PFSK-1 (cell line): ENCODE measurements at regions not wholly inside any gene's neighbourhood (a gene's known extent, or its start where the extent isn't known, plus 50 kb on each side); places are given as distances from the start of the nearest gene placed in this dataset.

Experiments
- FOXP2 ChIP-seq: optimal IDR thresholded peaks from 2 replicates; pipeline ENCODE3; 2011; ENCODE audit warnings: borderline replicate concordance, control low read depth, inconsistent platforms; ENCODE audit not compliant: insufficient read depth; ENCODE audit errors: extremely low read length, extremely low read depth
- POLR2AphosphoS5 ChIP-seq: IDR thresholded peaks from 2 replicates; pipeline ENCODE4 v1.6.1; 2012; ENCODE audit warnings: low read depth, mild to moderate bottlenecking, control low read depth, low read length, moderate library complexity
- SIN3A ChIP-seq: IDR thresholded peaks from 2 replicates; pipeline ENCODE4 v1.6.1; 2012; ENCODE audit warnings: mild to moderate bottlenecking, low read length, moderate library complexity, borderline replicate concordance; ENCODE audit not compliant: insufficient read depth
- TAF1 ChIP-seq: IDR thresholded peaks from 2 replicates; pipeline ENCODE4 v1.6.1; 2012; ENCODE audit warnings: low read length, control low read depth, borderline replicate concordance; ENCODE audit not compliant: insufficient read depth
- TF ChIP-seq, protein P1 (sequence below), 2 experiments: IDR thresholded peaks; 2 replicates each; pipeline versions ENCODE4 v1.6.1 to v1.8.0; 2011 to 2012; ENCODE audit warnings: low read depth in 2 of 2, low read length in 2 of 2, control low read depth in 1 of 2, inconsistent platforms in 1 of 2, mild to moderate bottlenecking in 1 of 2, moderate library complexity in 1 of 2; ENCODE audit not compliant: insufficient read depth in 1 of 2

DNA sequence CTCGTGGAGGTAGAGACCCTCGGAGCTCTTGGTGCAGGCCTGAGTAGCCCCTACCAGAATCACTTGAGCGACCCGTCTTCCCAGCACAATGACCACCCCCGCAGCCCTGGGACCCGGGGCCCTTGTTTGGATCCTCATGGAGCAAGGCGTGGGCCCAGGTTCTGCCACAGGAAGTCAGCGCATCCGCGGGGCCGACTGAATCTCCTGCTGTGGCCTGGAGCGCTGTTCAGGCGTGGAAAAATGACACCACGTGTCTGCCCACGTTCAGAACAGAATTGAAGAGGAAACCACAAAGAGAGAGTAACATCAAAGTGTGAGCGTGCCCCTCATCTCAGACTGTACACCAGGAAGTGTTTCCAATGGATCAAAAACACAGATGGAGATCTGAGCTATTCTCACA is 1479.2 kb downstream of the TBC1D22A start:
- TF ChIP-seq SIN3A (no peak), TAF1 (no peak), POLR2AphosphoS5 (no peak), FOXP2 (no peak)
- TF ChIP-seq, protein P1, sequence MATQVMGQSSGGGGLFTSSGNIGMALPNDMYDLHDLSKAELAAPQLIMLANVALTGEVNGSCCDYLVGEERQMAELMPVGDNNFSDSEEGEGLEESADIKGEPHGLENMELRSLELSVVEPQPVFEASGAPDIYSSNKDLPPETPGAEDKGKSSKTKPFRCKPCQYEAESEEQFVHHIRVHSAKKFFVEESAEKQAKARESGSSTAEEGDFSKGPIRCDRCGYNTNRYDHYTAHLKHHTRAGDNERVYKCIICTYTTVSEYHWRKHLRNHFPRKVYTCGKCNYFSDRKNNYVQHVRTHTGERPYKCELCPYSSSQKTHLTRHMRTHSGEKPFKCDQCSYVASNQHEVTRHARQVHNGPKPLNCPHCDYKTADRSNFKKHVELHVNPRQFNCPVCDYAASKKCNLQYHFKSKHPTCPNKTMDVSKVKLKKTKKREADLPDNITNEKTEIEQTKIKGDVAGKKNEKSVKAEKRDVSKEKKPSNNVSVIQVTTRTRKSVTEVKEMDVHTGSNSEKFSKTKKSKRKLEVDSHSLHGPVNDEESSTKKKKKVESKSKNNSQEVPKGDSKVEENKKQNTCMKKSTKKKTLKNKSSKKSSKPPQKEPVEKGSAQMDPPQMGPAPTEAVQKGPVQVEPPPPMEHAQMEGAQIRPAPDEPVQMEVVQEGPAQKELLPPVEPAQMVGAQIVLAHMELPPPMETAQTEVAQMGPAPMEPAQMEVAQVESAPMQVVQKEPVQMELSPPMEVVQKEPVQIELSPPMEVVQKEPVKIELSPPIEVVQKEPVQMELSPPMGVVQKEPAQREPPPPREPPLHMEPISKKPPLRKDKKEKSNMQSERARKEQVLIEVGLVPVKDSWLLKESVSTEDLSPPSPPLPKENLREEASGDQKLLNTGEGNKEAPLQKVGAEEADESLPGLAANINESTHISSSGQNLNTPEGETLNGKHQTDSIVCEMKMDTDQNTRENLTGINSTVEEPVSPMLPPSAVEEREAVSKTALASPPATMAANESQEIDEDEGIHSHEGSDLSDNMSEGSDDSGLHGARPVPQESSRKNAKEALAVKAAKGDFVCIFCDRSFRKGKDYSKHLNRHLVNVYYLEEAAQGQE (IDR thresholded peaks at IDR 0.05; ENCODE audit: insufficient read depth in 1 of 2, low read depth in 2 of 2, low read length in 2 of 2) = no peak

DNA sequence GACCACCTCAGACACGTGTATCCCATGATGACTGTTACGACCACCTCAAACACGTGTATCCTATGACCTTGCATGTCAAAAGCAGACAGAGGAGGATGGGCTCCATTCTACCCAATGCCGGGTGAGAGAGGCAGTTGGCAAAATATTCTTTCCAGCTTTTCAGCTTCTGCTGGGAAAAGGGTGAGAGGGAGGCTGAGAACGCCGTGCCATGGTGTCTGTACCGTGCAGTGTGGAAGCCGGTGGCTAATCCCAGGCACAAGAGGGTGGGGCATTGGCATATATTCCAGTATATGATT is 1478.4 kb downstream of the TBC1D22A start:
- TF ChIP-seq SIN3A = no peak
- TF ChIP-seq FOXP2 = no peak
- TF ChIP-seq TAF1 = no peak
- TF ChIP-seq POLR2AphosphoS5 = no peak

- TF ChIP-seq POLR2AphosphoS5 (no peak), TAF1 (no peak), SIN3A (no peak), FOXP2 (no peak)
- TF ChIP-seq, protein P1 (IDR thresholded peaks at IDR 0.05; ENCODE audit: insufficient read depth in 1 of 2, low read depth in 2 of 2, low read length in 2 of 2) = no peak
Observed at GRCh38 chr22:48240148-48240934, 1477.9 kb downstream of the TBC1D22A start.

DNA sequence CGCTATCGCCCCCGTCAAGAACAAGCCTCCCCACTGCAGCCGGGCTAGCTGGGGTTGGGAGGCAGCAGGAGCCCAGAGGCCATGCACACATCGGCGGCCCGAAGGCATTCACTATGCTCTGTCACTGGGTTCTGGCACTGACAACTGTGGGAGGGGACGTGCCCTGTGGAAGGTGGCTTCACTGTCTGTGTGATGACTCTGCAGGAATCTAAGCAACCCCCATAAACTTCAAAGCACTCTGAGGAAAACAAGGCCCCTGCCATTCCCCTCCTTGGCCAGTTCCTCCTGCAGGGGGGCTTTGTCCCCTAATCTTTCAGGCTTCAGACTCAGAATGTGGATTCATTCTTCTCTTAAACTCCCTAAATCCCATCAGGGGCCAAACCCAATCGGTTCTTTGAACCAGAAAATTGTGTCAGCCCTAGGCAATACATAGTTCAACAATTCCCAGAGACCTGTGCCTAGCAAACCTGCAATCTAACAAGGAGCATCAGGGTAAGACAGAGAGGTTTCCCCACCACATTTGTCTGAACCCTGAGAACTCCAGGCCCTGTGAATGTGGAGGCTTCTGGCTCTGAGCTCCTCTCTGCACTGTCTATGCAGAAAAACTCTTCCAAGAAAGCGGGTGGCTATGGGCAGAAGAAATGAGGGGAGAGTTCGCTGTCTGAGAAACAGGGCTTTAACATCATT is 1477.2 kb downstream of the TBC1D22A start:
- TF ChIP-seq, protein P1 (IDR thresholded peaks at IDR 0.05; ENCODE audit: insufficient read depth in 1 of 2, low read depth in 2 of 2, low read length in 2 of 2) = no peak
- TF ChIP-seq POLR2AphosphoS5 = no peak
- TF ChIP-seq SIN3A = no peak
- TF ChIP-seq TAF1 = no peak
- no peak for TF ChIP-seq FOXP2

DNA sequence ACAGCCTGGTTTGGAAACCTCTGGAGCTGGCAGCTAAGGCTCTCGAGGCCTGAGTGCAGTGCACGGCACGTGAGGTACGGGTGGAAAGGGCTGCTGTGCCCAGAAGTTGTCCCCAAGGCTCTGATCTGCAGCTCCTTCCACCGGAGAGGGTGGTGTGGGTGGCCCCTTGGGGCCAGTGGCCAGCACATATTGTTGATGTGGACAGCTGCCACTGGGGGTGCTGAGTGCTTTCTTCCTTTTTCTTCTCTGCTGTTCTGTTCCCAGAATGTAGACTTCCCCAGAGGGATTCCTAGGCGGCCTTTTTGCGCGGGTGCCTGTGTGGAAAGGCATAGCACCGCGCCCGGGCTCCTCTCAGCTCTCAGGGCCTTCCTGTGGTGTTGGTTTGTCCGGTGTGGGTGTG is 1476.5 kb downstream of the TBC1D22A start:
- TF ChIP-seq SIN3A (no peak), TAF1 (no peak), FOXP2 (no peak), POLR2AphosphoS5 (no peak)
- TF ChIP-seq, protein P1 (IDR thresholded peaks at IDR 0.05; ENCODE audit: insufficient read depth in 1 of 2, low read depth in 2 of 2, low read length in 2 of 2) = no peak
